SK-N-SH (cell line): ENCODE measurements at regions not wholly inside any gene's neighbourhood (a gene's known extent, or its start where the extent isn't known, plus 50 kb on each side); places are given as distances from the start of the nearest gene placed in this dataset.

Experiments used
- CTCF ChIA-PET: fragments of 300-600, 350-600 bp; formaldehyde crosslinking; extraction: SDS; loops from one replicate; lab custom pipeline; 2021; lab: Yijun Ruan, JAX
- POLR2A ChIA-PET: fragments of 350-600 bp; sonication (Branson Sonifier 250); formaldehyde crosslinking; extraction: SDS; loops from one replicate; lab custom pipeline; 2020; ENCODE audit warnings: antibody characterized with exemption, inconsistent platforms; lab: Yijun Ruan, JAX
- DNase-seq: peaks from one replicate; pipeline ENCODE4 v3.0.0; 2012
- H2AFZ ChIP-seq: fragments of 200-600 bp; sonication (generic); 2 replicates; pipeline ENCODE4 v1.8.1; 2016; ENCODE audit warnings: antibody characterized with exemption, mild to moderate bottlenecking, low read depth
- H3F3A ChIP-seq: fragments of 200-600 bp; sonication (generic); replicated peaks from 2 replicates; pipeline ENCODE3; 2016; ENCODE audit warnings: antibody characterized with exemption, mild to moderate bottlenecking; ENCODE audit not compliant: insufficient read depth
- H3K27ac ChIP-seq, 2 experiments: fragments of 200-500 bp in 1 of 2; fragments of 200-600 bp in 1 of 2; sonication (Bioruptor generic) in 1 of 2; sonication (generic), shearing (Covaris generic) in 1 of 2; 2 replicates each; pipeline versions ENCODE4 v1.5.1 to v1.6.1; 2014 to 2016; ENCODE audit warnings: low read depth in 2 of 2, inconsistent platforms in 1 of 2, low read length in 1 of 2, mild to moderate bottlenecking in 1 of 2, mixed read lengths in 1 of 2
- H3K27me3 ChIP-seq: fragments of 200-600 bp; sonication (generic), shearing (Covaris generic); 2 replicates; pipeline ENCODE4 v1.6.1; 2016; ENCODE audit warnings: mixed run types; ENCODE audit not compliant: insufficient read depth
- H3K36me3 ChIP-seq, 2 experiments: fragments of 200-500 bp in 1 of 2; fragments of 200-600 bp in 1 of 2; sonication (Bioruptor generic) in 1 of 2; sonication (generic) in 1 of 2; replicated peaks in 1 of 2; 2 replicates each; pipeline versions ENCODE3 to v1.5.1; 2014 to 2016; ENCODE audit warnings: low read length in 1 of 2, mild to moderate bottlenecking in 1 of 2; ENCODE audit not compliant: insufficient read depth in 2 of 2, control insufficient read depth in 1 of 2
- H3K4me1 ChIP-seq, 2 experiments: fragments of 200-500 bp in 1 of 2; fragments of 200-600 bp in 1 of 2; sonication (Bioruptor generic) in 1 of 2; sonication (generic), shearing (Covaris generic) in 1 of 2; 2 replicates each; pipeline versions ENCODE4 v1.5.1 to v1.6.1; 2014 to 2016; ENCODE audit warnings: low read depth in 1 of 2, low read length in 1 of 2, mixed run types in 1 of 2; ENCODE audit not compliant: insufficient read depth in 2 of 2, control insufficient read depth in 1 of 2
- H3K4me2 ChIP-seq: fragments of 200-600 bp; sonication (generic), shearing (Covaris generic); 2 replicates; pipeline ENCODE4 v1.6.1; 2017; ENCODE audit warnings: mixed run types
- H3K4me3 ChIP-seq, 2 experiments: fragments of 200-500 bp in 1 of 2; fragments of 200-600 bp in 1 of 2; sonication (Bioruptor generic) in 1 of 2; sonication (generic), shearing (Covaris generic) in 1 of 2; 2 replicates each; pipeline versions ENCODE4 v1.5.1 to v1.8.1; 2014 to 2016; ENCODE audit warnings: low read depth in 2 of 2, inconsistent platforms in 1 of 2, low read length in 1 of 2, mild to moderate bottlenecking in 1 of 2, mixed read lengths in 1 of 2, moderate library complexity in 1 of 2
- H3K79me2 ChIP-seq: fragments of 200-600 bp; sonication (generic); 2 replicates; pipeline ENCODE4 v1.8.1; 2017; ENCODE audit warnings: mild to moderate bottlenecking; ENCODE audit not compliant: insufficient read depth
- H3K9ac ChIP-seq: fragments of 200-600 bp; sonication (generic); 2 replicates; pipeline ENCODE4 v1.6.1; 2017; ENCODE audit warnings: mixed run types
- H3K9me2 ChIP-seq: fragments of 200-600 bp; sonication (generic); 2 replicates; pipeline ENCODE4 v1.6.1; 2017; ENCODE audit warnings: mixed run types
- H3K9me3 ChIP-seq: fragments of 200-600 bp; sonication (generic); 2 replicates; pipeline ENCODE4 v1.6.1; 2017; ENCODE audit warnings: mixed run types, mild to moderate bottlenecking, moderate library complexity
- H4K20me1 ChIP-seq: fragments of 200-600 bp; sonication (generic); 2 replicates; pipeline ENCODE4 v1.6.1; 2017; ENCODE audit warnings: mild to moderate bottlenecking, mixed run types; ENCODE audit not compliant: insufficient read depth
- CHD2 ChIP-seq: fragments of 150-350 bp; IDR thresholded peaks from 2 replicates; pipeline ENCODE4 v1.6.1; 2018; ENCODE audit warnings: low read length; ENCODE audit not compliant: partially characterized antibody
- ELF1 ChIP-seq: IDR thresholded peaks from 2 replicates; pipeline ENCODE4 v1.4.0; 2012
- EP300 ChIP-seq, 2 experiments: IDR thresholded peaks; 2 replicates each; pipeline versions ENCODE4 v1.4.0 to v1.6.1; 2012; ENCODE audit warnings: borderline replicate concordance in 1 of 2, low read depth in 1 of 2, low read length in 1 of 2
- EZH2phosphoT487 ChIP-seq: fragments of 200-600 bp; sonication (generic); IDR thresholded peaks from 2 replicates; pipeline ENCODE4 v1.6.1; 2017; ENCODE audit warnings: low read depth, mixed run types, mild to moderate bottlenecking, antibody characterized with exemption, moderate library complexity, borderline replicate concordance
- FOSL2 ChIP-seq: IDR thresholded peaks from 2 replicates; pipeline ENCODE4 v1.4.0; 2012; ENCODE audit warnings: low read depth, mild to moderate bottlenecking, moderate library complexity, borderline replicate concordance
- FOXJ3 ChIP-seq: sonication (generic); formaldehyde crosslinking; IDR thresholded peaks from 2 replicates; pipeline ENCODE4 v1.5.1; 2020; ENCODE audit warnings: mild to moderate bottlenecking, missing genetic modification reagents
- GABPA ChIP-seq: IDR thresholded peaks from 2 replicates; pipeline ENCODE4 v1.4.0; 2012; ENCODE audit warnings: low read depth, mild to moderate bottlenecking
- GATA2 ChIP-seq: sonication (generic); formaldehyde crosslinking; IDR thresholded peaks from 2 replicates; pipeline ENCODE4 v1.5.0; 2020; ENCODE audit warnings: mild to moderate bottlenecking, missing genetic modification reagents
- IRF3 ChIP-seq: fragments of 150-350 bp; IDR thresholded peaks from 2 replicates; pipeline ENCODE4 v1.6.1; 2016; ENCODE audit warnings: mild to moderate bottlenecking, low read depth, low read length
- JUND ChIP-seq: IDR thresholded peaks from 2 replicates; pipeline ENCODE4 v1.4.0; 2012
- MAX ChIP-seq: IDR thresholded peaks from 2 replicates; pipeline ENCODE4 v1.4.0; 2012; ENCODE audit warnings: low read depth
- MEF2A ChIP-seq: IDR thresholded peaks from 2 replicates; pipeline ENCODE4 v1.4.0; 2012; ENCODE audit warnings: low read depth, borderline replicate concordance
- MXI1 ChIP-seq: IDR thresholded peaks from 2 replicates; pipeline ENCODE4 v1.6.1; 2012; ENCODE audit warnings: mild to moderate bottlenecking, low read depth, low read length, improper control_type of control experiment
- NFIC ChIP-seq: IDR thresholded peaks from 2 replicates; pipeline ENCODE4 v1.4.0; 2012; ENCODE audit warnings: borderline replicate concordance
- RAD21 ChIP-seq: IDR thresholded peaks from 2 replicates; pipeline ENCODE4 v1.6.1; 2012; ENCODE audit warnings: mild to moderate bottlenecking, low read length
- RCOR1 ChIP-seq: fragments of 150-350 bp; IDR thresholded peaks from 2 replicates; pipeline ENCODE4 v1.6.1; 2017; ENCODE audit warnings: antibody characterized with exemption, low read length
- RFX5 ChIP-seq: IDR thresholded peaks from 2 replicates; pipeline ENCODE4 v1.6.1; 2012; ENCODE audit warnings: mild to moderate bottlenecking, improper control_type of control experiment, low read length
- RXRA ChIP-seq: IDR thresholded peaks from 2 replicates; pipeline ENCODE4 v1.4.0; 2012; ENCODE audit warnings: low read depth, mild to moderate bottlenecking, borderline replicate concordance
- SIN3A ChIP-seq: IDR thresholded peaks from 2 replicates; pipeline ENCODE4 v1.6.1; 2012; ENCODE audit warnings: low read depth, mild to moderate bottlenecking, low read length, moderate library complexity, borderline replicate concordance
- SMC3 ChIP-seq: IDR thresholded peaks from 2 replicates; pipeline ENCODE4 v1.6.1; 2012; ENCODE audit warnings: low read depth, low read length, improper control_type of control experiment
- TAF1 ChIP-seq: IDR thresholded peaks from 2 replicates; pipeline ENCODE4 v1.6.1; 2012; ENCODE audit warnings: low read depth, mild to moderate bottlenecking, low read length, moderate library complexity, borderline replicate concordance
- TCF12 ChIP-seq: IDR thresholded peaks from 2 replicates; pipeline ENCODE4 v1.4.0; 2012
- WGBS: methylation state at CpG from one replicate; pipeline ENCODE4 v1.1.6; 2017; ENCODE audit warnings: low lambda C conversion rate; 5-methylcytosine and 5-hydroxymethylcytosine counted together
- TF ChIP-seq, protein P1 (sequence below): IDR thresholded peaks from 2 replicates; pipeline ENCODE4; 2012
- TF ChIP-seq, protein P2 (sequence below): IDR thresholded peaks from 2 replicates; pipeline ENCODE4 v1.4.0; 2012; ENCODE audit warnings: low read depth, borderline replicate concordance

GRCh38 chr6:28789553-28790083, 134.2 kb downstream of the TRIM27 start (continued):
- TF ChIP-seq MAX (0 out of 2 replicates have a peak, but pooled peaks have one; percentile 14), GATA2 (no peak), RFX5 (no peak), FOSL2 (peak; percentile 46; the same call in 1 of the 2 replicates), TAF1 (no peak), GABPA (no peak), RAD21 (no peak), EP300 (IDR thresholded peaks at IDR 0.05; ENCODE audit: borderline replicate concordance in 1 of 2, low read depth in 1 of 2, low read length in 1 of 2) (no peak), EZH2phosphoT487 (no peak), CHD2 (no peak), SMC3 (no peak), IRF3 (no peak), RCOR1 (no peak)
- TF ChIP-seq, protein P1, sequence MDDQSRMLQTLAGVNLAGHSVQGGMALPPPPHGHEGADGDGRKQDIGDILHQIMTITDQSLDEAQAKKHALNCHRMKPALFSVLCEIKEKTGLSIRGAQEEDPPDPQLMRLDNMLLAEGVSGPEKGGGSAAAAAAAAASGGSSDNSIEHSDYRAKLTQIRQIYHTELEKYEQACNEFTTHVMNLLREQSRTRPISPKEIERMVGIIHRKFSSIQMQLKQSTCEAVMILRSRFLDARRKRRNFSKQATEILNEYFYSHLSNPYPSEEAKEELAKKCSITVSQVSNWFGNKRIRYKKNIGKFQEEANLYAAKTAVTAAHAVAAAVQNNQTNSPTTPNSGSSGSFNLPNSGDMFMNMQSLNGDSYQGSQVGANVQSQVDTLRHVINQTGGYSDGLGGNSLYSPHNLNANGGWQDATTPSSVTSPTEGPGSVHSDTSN = no peak

DNA sequence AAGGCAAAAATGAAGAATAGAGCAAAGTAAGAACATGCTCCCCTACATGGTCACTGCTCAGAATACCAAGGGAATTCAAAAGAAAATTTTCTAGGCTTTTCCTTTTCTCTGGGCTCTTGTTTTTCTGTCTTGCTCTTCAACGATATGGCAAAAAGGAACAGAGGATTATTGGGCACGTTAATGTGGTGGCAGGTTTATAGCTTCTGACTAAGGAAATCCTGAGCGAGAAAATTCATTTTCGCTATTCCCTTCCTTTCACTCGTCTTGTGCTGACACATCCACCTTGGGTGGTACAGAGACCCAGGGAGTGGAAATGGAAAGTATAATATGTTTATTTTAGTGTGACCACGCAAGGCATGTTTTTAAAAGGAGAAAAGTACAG, 132.8 kb downstream of the TRIM27 start:
- CTCF ChIA-PET = no interaction called here
- Histone ChIP-seq H3K36me3 (no peaks in the 10 kb centered on the region), H3K9me3 (no peaks in the 10 kb centered on the region), H3K4me2 (0 out of 2 replicates have a peak overlapping the region, but pooled peaks have one; percentile 2), H3K4me1 (peaks cover 0 to 4% of the 10 kb centered on the region in 2 experiments; a peak in 1 of 4 replicates), H3F3A (peaks cover 9% of the 10 kb centered on the region), H3K27me3 (peaks cover 51% of the 10 kb centered on the region), H3K27ac (no peak overlapping the region), H2AFZ (no peak overlapping the region), H3K9me2 (no peaks in the 10 kb centered on the region), H3K9ac (no peak overlapping the region), H4K20me1 (no peaks in the 10 kb centered on the region), H3K79me2 (no peaks in the 10 kb centered on the region), H3K4me3 (no peak overlapping the region)
- WGBS = 11% methylated on average over 6 of the region's 6 CpGs
- TF ChIP-seq RFX5 (no peak), SIN3A (no peak), TCF12 (no peak), JUND (no peak), ELF1 (no peak), RAD21 (no peak), EZH2phosphoT487 (no peak), GATA2 (no peak), MAX (no peak), RCOR1 (no peak), FOSL2 (no peak), RXRA (no peak), MXI1 (no peak), FOXJ3 (CRISPR knock-in tag) (no peak), TAF1 (no peak), MEF2A (no peak), NFIC (no peak)
- TF ChIP-seq, protein P1 = no peak
- TF ChIP-seq, protein P2, sequence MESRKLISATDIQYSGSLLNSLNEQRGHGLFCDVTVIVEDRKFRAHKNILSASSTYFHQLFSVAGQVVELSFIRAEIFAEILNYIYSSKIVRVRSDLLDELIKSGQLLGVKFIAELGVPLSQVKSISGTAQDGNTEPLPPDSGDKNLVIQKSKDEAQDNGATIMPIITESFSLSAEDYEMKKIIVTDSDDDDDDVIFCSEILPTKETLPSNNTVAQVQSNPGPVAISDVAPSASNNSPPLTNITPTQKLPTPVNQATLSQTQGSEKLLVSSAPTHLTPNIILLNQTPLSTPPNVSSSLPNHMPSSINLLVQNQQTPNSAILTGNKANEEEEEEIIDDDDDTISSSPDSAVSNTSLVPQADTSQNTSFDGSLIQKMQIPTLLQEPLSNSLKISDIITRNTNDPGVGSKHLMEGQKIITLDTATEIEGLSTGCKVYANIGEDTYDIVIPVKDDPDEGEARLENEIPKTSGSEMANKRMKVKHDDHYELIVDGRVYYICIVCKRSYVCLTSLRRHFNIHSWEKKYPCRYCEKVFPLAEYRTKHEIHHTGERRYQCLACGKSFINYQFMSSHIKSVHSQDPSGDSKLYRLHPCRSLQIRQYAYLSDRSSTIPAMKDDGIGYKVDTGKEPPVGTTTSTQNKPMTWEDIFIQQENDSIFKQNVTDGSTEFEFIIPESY = no peak
- DNase-seq = no peak
- POLR2A ChIA-PET = no interaction called here
